IMR-90 (cell line): ENCODE measurements at regions not wholly inside any gene's neighbourhood (a gene's known extent, or its start where the extent isn't known, plus 50 kb on each side); places are given as distances from the start of the nearest gene placed in this dataset.

Experiments
- CEBPB ChIP-seq: IDR thresholded peaks from 2 replicates; pipeline ENCODE4 v1.6.1; 2012; ENCODE audit warnings: low read depth, low read length, improper control_type of control experiment
- CHD1 ChIP-seq: IDR thresholded peaks from 2 replicates; pipeline ENCODE4 v1.6.1; 2012; ENCODE audit warnings: low read depth, low read length, improper control_type of control experiment
- CTCF ChIP-seq: conservative IDR thresholded peaks from 2 replicates; pipeline ENCODE4 v1.5.1; 2012; ENCODE audit warnings: mild to moderate bottlenecking, low read depth, low read length, improper control_type of control experiment
- POLR2A ChIP-seq: IDR thresholded peaks from 2 replicates; pipeline ENCODE4 v1.6.1; 2012; ENCODE audit warnings: mild to moderate bottlenecking, low read depth, low read length
- RAD21 ChIP-seq: IDR thresholded peaks from 2 replicates; pipeline ENCODE4 v1.6.1; 2012; ENCODE audit warnings: low read length, improper control_type of control experiment

- TF ChIP-seq CTCF (no peak), POLR2A (no peak), CEBPB (no peak), CHD1 (no peak), RAD21 (no peak)
Observed at GRCh38 chr11:83363312-83363711, 77.1 kb upstream of the CCDC90B start.
